Stimulated activated naive CD4-positive, alpha-beta T cell treated with Interleukin-2 at 50 U/mL for 16 hours (primary cell): ENCODE measurements at regions not wholly inside any gene's neighbourhood (a gene's known extent, or its start where the extent isn't known, plus 50 kb on each side); places are given as distances from the start of the nearest gene placed in this dataset.

Experiments used
- DNase-seq: peaks from one replicate; lab custom pipeline; 2025; lab: John Stamatoyannopoulos, UW

- DNase-seq = no peak
Measured at GRCh38 chr2:12083713-12084419, 337.4 kb downstream of the LPIN1 start.

GRCh38 chr2:12087175-12087574 lies 340.7 kb downstream of the LPIN1 start:
- no peak for DNase-seq

DNA sequence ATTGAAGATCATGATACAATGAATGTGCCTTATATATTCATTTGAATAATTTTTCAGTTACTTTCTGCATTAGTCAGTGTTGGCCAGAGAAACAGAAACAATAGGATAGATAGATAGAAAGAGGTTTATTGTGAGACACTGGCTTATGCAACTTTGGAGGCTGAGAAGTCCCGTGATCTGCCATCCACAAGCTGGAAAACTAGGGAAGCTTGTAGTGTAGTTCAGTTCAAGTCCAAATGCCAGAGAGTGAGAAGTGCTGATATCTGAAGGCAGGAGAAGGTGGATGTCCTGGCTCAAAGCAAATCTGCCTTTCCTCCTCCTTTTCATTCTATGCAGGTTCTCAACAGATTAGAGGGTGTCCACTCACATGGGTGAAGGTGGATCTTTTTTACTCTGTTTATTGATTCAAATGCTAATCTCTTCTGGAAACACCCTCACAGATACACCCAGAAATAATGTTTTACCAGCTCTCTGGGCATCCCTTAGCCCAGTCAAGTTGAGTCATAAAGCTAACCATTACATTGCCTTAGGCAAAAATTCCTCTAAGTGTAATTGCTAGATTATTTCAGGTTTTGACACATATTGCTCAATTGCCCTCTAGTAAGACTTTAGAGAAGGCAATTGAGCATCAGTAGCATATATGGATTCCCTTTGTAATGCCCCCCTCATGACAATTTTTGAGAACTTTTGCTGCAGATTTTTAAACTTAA lies 341.4 kb downstream of the LPIN1 start:
- no peak for DNase-seq

DNA sequence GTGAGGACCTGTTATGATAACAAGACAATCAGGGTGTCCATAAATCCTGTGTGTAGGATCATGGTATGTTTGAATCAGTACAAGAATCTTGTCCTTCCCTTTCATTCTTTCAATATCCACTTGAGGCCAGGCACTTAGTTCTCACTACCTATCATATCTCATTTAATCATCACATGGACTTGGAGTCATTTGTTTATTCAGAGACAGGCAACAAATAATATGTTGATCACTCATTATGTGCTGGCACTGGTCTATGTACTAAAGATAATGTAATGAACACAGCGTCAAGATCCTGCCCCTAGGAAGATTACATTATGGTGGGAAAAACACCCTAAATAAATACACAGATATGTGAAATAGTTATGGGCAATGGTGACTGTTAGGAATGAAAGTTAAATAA lies 342.6 kb downstream of the LPIN1 start:
- DNase-seq = no peak

GRCh38 chr2:12089496-12089895 lies 343.1 kb downstream of the LPIN1 start:
- DNase-seq = no peak

GRCh38 chr2:12090072-12090471 lies 343.6 kb downstream of the LPIN1 start:
- no peak for DNase-seq

DNA sequence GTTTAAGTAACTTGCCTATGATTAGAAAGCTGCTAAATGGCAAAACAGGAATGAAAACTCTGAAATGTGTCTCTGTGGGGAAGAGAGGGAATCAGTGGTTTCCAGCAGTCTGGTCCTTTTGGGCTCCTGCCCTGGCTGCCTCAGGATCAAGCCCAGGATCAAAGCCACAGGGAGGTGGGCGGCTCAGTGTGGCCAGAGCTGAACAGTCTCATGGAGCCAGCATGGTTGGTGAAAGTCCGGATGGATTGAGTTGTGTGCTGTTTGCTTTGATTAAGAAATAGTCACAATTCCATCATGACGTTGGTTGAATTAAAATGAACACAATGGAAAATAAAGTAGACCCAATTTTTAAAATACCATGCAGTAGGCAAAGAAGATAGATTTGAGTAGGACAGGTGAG lies 344.2 kb downstream of the LPIN1 start:
- no peak for DNase-seq

DNA sequence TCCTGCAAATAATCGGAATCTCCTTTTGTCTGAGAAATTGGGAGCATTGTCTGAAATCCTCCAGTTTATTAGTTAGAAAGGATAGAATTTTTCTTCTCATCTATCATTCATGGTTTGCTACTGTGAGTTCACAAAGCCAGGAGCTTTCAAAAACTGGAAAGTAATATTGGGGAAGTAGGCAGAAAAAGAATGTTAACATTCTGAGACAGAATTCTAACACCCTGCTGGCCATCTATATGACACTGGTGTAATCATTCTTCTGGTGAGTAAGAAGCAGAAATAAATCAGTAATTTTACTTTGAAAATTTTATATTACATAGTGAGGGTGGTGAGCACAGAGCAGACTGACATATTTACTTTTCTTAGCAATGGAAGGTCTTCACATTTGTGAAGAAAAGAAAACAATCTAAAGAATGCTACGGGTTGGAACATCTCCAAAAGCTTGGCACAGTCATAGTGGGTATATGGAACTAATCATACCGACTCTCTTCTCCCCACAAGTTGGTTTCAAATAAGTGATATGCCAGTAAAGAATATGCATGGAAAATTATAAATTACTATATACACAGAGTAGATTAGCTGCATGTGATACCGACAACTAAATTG lies 344.9 kb downstream of the LPIN1 start:
- no peak for DNase-seq

- no peak for DNase-seq
Measured at GRCh38 chr2:12094134-12094533, 347.7 kb downstream of the LPIN1 start.

- DNase-seq = no peak
Measured at GRCh38 chr2:12096051-12096787, 349.8 kb downstream of the LPIN1 start.

GRCh38 chr2:12096788-12097449 lies 350.5 kb downstream of the LPIN1 start:
- DNase-seq = no peak

GRCh38 chr2:12097859-12098258 lies 351.4 kb downstream of the LPIN1 start:
- no peak for DNase-seq

DNA sequence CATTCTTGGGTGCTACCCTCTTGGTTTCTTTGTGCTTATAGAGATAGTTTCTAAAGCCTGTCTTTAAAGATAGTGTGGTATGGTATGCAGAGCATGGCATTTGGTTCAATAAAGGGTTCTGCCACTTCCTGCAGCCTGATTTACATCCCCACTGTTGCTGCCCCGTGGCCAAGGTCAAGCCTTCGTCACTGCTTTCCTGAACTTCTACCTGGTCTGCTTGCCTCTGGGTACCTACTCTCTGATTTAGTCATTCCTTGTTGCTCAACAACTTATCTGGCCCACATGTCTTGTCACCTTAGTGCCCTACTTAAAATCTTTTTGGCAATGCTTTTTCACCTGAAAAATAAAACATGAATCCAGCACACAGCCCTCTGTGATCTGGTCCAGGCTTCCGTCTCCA lies 352.9 kb downstream of the LPIN1 start:
- no peak for DNase-seq

GRCh38 chr2:12102679-12103078 lies 356.2 kb downstream of the LPIN1 start:
- DNase-seq = no peak

- DNase-seq = no peak
Measured at GRCh38 chr2:12105180-12105579, 358.7 kb downstream of the LPIN1 start.

GRCh38 chr2:12106440-12107080 lies 360.1 kb downstream of the LPIN1 start:
- peak; percentile 6 for DNase-seq

- DNase-seq = no peak
Measured at GRCh38 chr2:12107321-12107720, 360.9 kb downstream of the LPIN1 start.

GRCh38 chr2:12107939-12108338 lies 361.5 kb downstream of the LPIN1 start:
- DNase-seq = no peak

- DNase-seq = no peak
Measured at GRCh38 chr2:12109363-12110017, 363.1 kb downstream of the LPIN1 start.

- DNase-seq = no peak
Measured at GRCh38 chr2:12110074-12110473, 363.6 kb downstream of the LPIN1 start.

DNA sequence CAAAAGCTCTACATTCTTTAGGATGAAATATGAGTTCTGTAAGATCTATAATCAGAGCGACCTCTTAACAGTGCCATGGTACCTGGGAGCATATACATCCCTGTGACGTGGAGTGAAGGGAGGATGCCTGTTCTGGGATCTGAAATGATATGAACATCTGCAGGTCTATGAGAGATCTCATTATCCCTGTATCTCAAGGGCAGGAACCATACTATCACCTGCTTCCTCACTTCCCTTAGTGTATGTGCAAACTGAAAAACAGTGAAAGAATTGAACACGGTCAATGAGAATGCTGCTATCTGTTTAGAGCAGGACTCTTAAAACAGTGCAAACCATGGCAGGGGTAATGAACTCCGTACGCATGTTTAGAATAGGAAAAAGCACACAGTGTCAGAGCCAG lies 364.0 kb downstream of the LPIN1 start:
- DNase-seq = no peak
